MCF 10A (cell line): ENCODE measurements at regions not wholly inside any gene's neighbourhood (a gene's known extent, or its start where the extent isn't known, plus 50 kb on each side); places are given as distances from the start of the nearest gene placed in this dataset.

ENCODE experiments used
- BruUV-seq: library from RNA; stranded (reverse); fragments of 400-500 nt; replicated peaks from 2 replicates; lab custom pipeline; 2021; lab: Mats Ljungman, UMichigan
- CTCF ChIA-PET: fragments of 300-600 bp; sonication (Branson Sonifier 250); formaldehyde crosslinking; extraction: SDS; loops from one replicate; lab custom pipeline; 2021; ENCODE audit warnings: antibody characterized with exemption, inconsistent platforms; lab: Yijun Ruan, JAX
- POLR2A ChIA-PET: fragments of 300-600, 350-650 bp; sonication (Branson Sonifier 250); formaldehyde crosslinking; extraction: SDS; loops from one replicate; lab custom pipeline; 2020; ENCODE audit warnings: antibody characterized with exemption, inconsistent platforms; lab: Yijun Ruan, JAX
- DNase-seq: peaks from one replicate; pipeline ENCODE4 v3.0.0-alpha.2; 2018; ENCODE audit not compliant: unreplicated experiment
- H3K27ac Mint-ChIP-seq: one replicate; pipeline ENCODE4 v1.8.0; 2022; ENCODE audit warnings: mild to moderate bottlenecking, low read depth, mixed read lengths; ENCODE audit not compliant: unreplicated experiment
- H3K27me3 Mint-ChIP-seq: one replicate; pipeline ENCODE4 v1.8.0; 2022; ENCODE audit warnings: mixed read lengths; ENCODE audit not compliant: insufficient read depth, unreplicated experiment
- H3K36me3 Mint-ChIP-seq: one replicate; pipeline ENCODE4 v1.8.0; 2022; ENCODE audit warnings: mild to moderate bottlenecking, moderate library complexity, mixed read lengths; ENCODE audit not compliant: insufficient read depth, unreplicated experiment
- H3K4me1 Mint-ChIP-seq: one replicate; pipeline ENCODE4 v1.8.0; 2022; ENCODE audit warnings: mixed read lengths; ENCODE audit not compliant: insufficient read depth, unreplicated experiment
- H3K4me3 Mint-ChIP-seq: one replicate; pipeline ENCODE4 v1.8.0; 2022; ENCODE audit warnings: mild to moderate bottlenecking, moderate library complexity, mixed read lengths; ENCODE audit not compliant: unreplicated experiment
- H3K9me3 Mint-ChIP-seq: one replicate; pipeline ENCODE4 v1.8.0; 2022; ENCODE audit warnings: mixed read lengths; ENCODE audit not compliant: unreplicated experiment
- intact Hi-C: fragments of 100-400 bp; cut with micrococcal nuclease; formaldehyde crosslinking; loops from 2 replicates; pipeline ENCODE4 v1.14.1; 2022
- TF ChIP-seq, protein P1 (sequence below): fragments of 200-600 bp; IDR thresholded peaks from one replicate; pipeline ENCODE4 v1.8.0; 2022; ENCODE audit warnings: antibody characterized with exemption, mild to moderate bottlenecking; ENCODE audit not compliant: unreplicated experiment

DNA sequence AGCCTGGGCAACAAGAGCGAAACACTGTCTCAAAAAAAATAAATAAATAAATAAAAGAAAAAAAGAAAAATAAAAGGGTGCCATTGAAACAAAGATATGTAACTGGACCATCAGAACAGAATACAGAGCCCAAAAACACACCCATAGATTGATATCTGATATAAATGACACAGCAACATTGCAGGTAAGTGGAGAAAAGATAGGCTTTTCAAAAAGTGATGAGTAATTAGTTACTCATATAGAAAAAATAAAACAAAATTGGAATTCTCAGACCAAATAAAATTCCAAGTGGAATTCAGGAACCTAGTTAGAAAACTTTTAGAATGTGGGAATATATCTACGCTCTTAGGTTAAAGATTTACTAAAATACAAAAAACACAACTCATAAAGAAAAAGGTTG lies 60.6 kb upstream of the CHD6 start:
- ChIA-PET POLR2A (interaction anchor here (1.3 kb wide), 1 partner anchor 14 kb away, joined by 3 read pairs; no protein-coding TSS in a partner anchor), CTCF (interaction anchor here (0.7 to 2.0 kb wide), 2 partner anchors 55 to 538 kb away, joined by 4 to 8 read pairs; no protein-coding TSS in a partner anchor)
- Mint-ChIP-seq H3K36me3 (no peaks in the 10 kb centered on the region), H3K4me3 (no peak overlapping the region), H3K27ac (no peak overlapping the region), H3K27me3 (peaks cover 26% of the 10 kb centered on the region), H3K4me1 (no peaks in the 10 kb centered on the region), H3K9me3 (no peaks in the 10 kb centered on the region)
- no TSS peak for BruUV-seq
- DNase-seq: no peak
- TF ChIP-seq, protein P1, sequence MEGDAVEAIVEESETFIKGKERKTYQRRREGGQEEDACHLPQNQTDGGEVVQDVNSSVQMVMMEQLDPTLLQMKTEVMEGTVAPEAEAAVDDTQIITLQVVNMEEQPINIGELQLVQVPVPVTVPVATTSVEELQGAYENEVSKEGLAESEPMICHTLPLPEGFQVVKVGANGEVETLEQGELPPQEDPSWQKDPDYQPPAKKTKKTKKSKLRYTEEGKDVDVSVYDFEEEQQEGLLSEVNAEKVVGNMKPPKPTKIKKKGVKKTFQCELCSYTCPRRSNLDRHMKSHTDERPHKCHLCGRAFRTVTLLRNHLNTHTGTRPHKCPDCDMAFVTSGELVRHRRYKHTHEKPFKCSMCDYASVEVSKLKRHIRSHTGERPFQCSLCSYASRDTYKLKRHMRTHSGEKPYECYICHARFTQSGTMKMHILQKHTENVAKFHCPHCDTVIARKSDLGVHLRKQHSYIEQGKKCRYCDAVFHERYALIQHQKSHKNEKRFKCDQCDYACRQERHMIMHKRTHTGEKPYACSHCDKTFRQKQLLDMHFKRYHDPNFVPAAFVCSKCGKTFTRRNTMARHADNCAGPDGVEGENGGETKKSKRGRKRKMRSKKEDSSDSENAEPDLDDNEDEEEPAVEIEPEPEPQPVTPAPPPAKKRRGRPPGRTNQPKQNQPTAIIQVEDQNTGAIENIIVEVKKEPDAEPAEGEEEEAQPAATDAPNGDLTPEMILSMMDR: no peak
- intact Hi-C loops: no loop called here

GRCh38 chr20:41672282-41672681 lies 54.1 kb upstream of the CHD6 start:
- TF ChIP-seq, protein P1: no peak
- POLR2A ChIA-PET: interaction anchor here (0.8 to 1.2 kb wide), 2 partner anchors 21 to 38 kb away, joined by 4 to 5 read pairs; no protein-coding TSS in a partner anchor
- BruUV-seq: no TSS peak

GRCh38 chr20:41671143-41671542 lies 53.0 kb upstream of the CHD6 start:
- Mint-ChIP-seq H3K27me3 (peaks cover 40% of the 10 kb centered on the region), H3K27ac (no peak overlapping the region), H3K9me3 (no peaks in the 10 kb centered on the region), H3K4me3 (no peak overlapping the region), H3K36me3 (no peaks in the 10 kb centered on the region), H3K4me1 (peaks cover 6% of the 10 kb centered on the region)
- no peak for DNase-seq
- no TSS peak for BruUV-seq
- ChIA-PET CTCF (interaction anchor here (0.6 to 1.3 kb wide), 4 partner anchors 19 to 374 kb away, joined by 3 to 7 read pairs (median 3); no protein-coding TSS in a partner anchor), POLR2A (interaction anchor here (1.2 kb wide), 1 partner anchor 22 kb away, joined by 4 read pairs; no protein-coding TSS in a partner anchor)
- intact Hi-C loops: no loop called here
- TF ChIP-seq, protein P1: no peak

More at GRCh38 chr20:41672282-41672681, 54.1 kb upstream of the CHD6 start:
- no peak for DNase-seq
- H3K36me3 Mint-ChIP-seq: no peaks in the 10 kb centered on the region
- peaks cover 6% of the 10 kb centered on the region for H3K4me1 Mint-ChIP-seq
- H3K4me3 Mint-ChIP-seq: no peak overlapping the region
- CTCF ChIA-PET: interaction anchor here (0.6 to 1.3 kb wide), 4 partner anchors 10 to 1118 kb away, joined by 3 to 7 read pairs (median 4); no protein-coding TSS in a partner anchor
- H3K9me3 Mint-ChIP-seq: no peaks in the 10 kb centered on the region
- intact Hi-C loops: no loop called here
- H3K27ac Mint-ChIP-seq: no peak overlapping the region
- H3K27me3 Mint-ChIP-seq: peaks cover 51% of the 10 kb centered on the region

DNA sequence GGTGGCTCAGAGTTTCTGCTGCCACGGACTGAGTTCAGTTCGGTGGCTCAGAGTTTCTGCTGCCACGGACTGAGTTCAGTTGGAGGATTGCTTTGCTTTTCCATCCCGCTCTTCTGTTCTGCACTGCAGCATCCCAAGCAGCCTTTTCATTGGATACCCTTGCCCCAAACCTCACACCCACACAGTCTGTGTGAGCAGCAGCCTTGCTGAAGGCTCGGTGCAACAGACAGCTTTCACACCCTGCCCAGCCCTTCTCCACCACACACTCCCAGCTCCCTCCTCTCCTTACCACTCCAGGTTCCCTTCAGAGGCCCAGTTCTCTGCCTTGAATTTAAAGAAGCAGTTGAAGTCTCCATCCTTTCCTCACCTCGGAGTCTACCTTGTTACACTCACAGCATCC lies 52.5 kb upstream of the CHD6 start:
- DNase-seq: no peak
- TF ChIP-seq, protein P1: no peak
- Mint-ChIP-seq H3K27ac (no peak overlapping the region), H3K4me1 (peaks cover 6% of the 10 kb centered on the region), H3K9me3 (no peaks in the 10 kb centered on the region), H3K27me3 (peaks cover 35% of the 10 kb centered on the region), H3K4me3 (no peak overlapping the region), H3K36me3 (no peaks in the 10 kb centered on the region)
- intact Hi-C loops: no loop called here
- BruUV-seq: no TSS peak
- POLR2A ChIA-PET: no interaction called here
- CTCF ChIA-PET: no interaction called here
